ENCODE measurements at regions not wholly inside any gene's neighbourhood (a gene's known extent, or its start where the extent isn't known, plus 50 kb on each side); places are given as distances from the start of the nearest gene placed in this dataset.

- no peak overlapping the region for H3K27ac ChIP-seq
- TF ChIP-seq POLR2A (IDR thresholded peaks at IDR 0.05), result no peak
- TF ChIP-seq CTCF (IDR thresholded peaks at IDR 0.05), result no peak
- no peak for TF ChIP-seq EP300 (IDR thresholded peaks at IDR 0.05)
- no peak for TF ChIP-seq POLR2AphosphoS5 (IDR thresholded peaks at IDR 0.05)
- H3K4me3 ChIP-seq, result no peak overlapping the region
- WGBS, result 38% methylated on average over 3 of the region's 3 CpGs
- H3K36me3 ChIP-seq, result no peaks in the 10 kb centered on the region
- H3K4me1 ChIP-seq, result no peaks in the 10 kb centered on the region
- no peaks in the 10 kb centered on the region for H3K9me3 ChIP-seq
- H3K27me3 ChIP-seq, result no peaks in the 10 kb centered on the region
- no peak for DNase-seq (ENCODE audit: low spot score in 2 of 2)
Measured at GRCh38 chr17:12613566-12613965, 52.1 kb upstream of the MYOCD start.

Data from suprapubic skin (tissue), 4 donors.